Neural progenitor cell (in vitro differentiated cells): ENCODE measurements at regions not wholly inside any gene's neighbourhood (a gene's known extent, or its start where the extent isn't known, plus 50 kb on each side); places are given as distances from the start of the nearest gene placed in this dataset.

Experiments
- EZH2 ChIP-seq: fragments of 200-600 bp; sonication (generic); IDR thresholded peaks from 2 replicates; pipeline ENCODE4 v1.6.1; 2017; ENCODE audit warnings: antibody characterized with exemption, mild to moderate bottlenecking, moderate library complexity
- EZH2phosphoT487 ChIP-seq: fragments of 200-600 bp; sonication (generic); IDR thresholded peaks from 2 replicates; pipeline ENCODE4 v1.6.1; 2017; ENCODE audit warnings: antibody characterized with exemption
- TF ChIP-seq, protein P1 (sequence below): fragments of 200-600 bp; sonication (generic); IDR thresholded peaks from 2 replicates; pipeline ENCODE4 v1.5.1; 2017; ENCODE audit warnings: antibody characterized with exemption, mild to moderate bottlenecking

DNA sequence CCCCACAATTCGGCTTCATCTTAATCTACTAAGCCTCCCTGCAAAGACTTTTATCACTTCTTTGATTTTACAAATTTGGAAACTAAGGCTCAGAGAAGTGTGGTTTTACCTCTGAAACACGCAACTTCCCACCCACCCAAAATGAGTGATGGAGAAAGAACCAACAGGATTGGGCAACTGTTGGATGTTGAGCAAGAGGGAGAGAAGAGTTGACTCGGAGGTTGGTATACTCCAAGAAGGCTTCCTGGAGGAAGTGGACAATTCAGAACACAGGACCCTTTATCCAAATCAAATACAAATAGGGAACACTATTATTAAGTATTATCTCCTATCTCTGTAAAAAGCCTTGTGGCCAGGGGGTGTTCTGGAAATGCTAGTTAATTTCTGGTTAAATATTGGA lies 323.0 kb downstream of the C16orf95 start:
- TF ChIP-seq, protein P1, sequence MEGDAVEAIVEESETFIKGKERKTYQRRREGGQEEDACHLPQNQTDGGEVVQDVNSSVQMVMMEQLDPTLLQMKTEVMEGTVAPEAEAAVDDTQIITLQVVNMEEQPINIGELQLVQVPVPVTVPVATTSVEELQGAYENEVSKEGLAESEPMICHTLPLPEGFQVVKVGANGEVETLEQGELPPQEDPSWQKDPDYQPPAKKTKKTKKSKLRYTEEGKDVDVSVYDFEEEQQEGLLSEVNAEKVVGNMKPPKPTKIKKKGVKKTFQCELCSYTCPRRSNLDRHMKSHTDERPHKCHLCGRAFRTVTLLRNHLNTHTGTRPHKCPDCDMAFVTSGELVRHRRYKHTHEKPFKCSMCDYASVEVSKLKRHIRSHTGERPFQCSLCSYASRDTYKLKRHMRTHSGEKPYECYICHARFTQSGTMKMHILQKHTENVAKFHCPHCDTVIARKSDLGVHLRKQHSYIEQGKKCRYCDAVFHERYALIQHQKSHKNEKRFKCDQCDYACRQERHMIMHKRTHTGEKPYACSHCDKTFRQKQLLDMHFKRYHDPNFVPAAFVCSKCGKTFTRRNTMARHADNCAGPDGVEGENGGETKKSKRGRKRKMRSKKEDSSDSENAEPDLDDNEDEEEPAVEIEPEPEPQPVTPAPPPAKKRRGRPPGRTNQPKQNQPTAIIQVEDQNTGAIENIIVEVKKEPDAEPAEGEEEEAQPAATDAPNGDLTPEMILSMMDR = no peak
- TF ChIP-seq EZH2 (no peak), EZH2phosphoT487 (no peak)
